HG03066 (cell line): ENCODE measurements at regions not wholly inside any gene's neighbourhood (a gene's known extent, or its start where the extent isn't known, plus 50 kb on each side); places are given as distances from the start of the nearest gene placed in this dataset.
"Not testable (repeated sequence)": the region's sequence is repeated elsewhere in the genome, so short reads cannot be mapped to it uniquely, and the experiment has no call there.

Experiments
- ATAC-seq: cut with Tn5 transposase; IDR thresholded peaks from one replicate; pipeline ENCODE4 v1.9.1; 2021; ENCODE audit warnings: low read depth; ENCODE audit not compliant: unreplicated experiment

DNA sequence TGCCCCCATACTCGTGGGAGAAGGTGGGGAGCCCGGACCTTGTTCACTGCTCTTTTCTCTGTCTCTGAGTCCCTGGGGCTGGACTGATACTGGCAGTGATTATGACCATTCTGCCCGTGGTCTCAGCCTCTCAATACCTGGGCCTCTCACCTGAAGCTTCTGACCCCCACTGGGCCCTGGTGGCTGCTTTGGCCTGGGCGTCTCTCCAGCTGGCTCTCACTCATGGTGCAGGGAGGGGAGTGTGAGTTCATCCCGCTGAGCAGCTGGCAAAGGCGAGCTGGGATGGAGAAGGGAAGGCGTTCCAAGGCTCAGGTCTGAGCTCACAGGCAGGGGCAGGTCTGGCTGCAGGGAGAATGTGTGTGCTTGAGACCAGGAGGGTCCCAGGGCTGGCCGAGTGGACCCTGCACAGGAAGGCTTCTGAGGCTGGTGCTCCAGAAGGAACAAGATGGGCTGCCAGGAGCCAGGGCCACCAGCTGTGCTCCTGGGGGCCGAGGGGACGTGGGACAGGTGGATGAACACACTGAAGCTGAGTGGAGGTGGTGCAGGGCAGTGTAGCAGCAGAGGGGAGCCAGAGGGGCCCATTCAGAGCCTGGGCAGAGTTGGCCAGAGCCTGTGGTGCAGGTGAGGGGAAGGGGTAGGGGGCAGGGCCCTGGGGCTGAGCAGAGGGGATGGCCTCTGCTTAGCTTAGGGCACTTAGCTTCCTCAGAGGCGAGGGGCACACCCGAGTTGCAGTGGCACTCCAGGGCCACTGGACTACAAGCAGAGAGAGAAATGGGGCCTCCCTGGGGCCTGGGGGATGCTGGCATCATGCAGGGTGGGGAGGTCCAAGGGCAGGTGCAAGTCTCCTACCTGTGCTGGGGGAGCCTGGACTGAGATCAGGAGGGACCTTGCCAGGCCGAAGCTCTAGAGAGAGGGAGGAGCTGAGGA is 122.5 kb downstream of the TMEM121 start:
- ATAC-seq, result not testable (repeated sequence)

DNA sequence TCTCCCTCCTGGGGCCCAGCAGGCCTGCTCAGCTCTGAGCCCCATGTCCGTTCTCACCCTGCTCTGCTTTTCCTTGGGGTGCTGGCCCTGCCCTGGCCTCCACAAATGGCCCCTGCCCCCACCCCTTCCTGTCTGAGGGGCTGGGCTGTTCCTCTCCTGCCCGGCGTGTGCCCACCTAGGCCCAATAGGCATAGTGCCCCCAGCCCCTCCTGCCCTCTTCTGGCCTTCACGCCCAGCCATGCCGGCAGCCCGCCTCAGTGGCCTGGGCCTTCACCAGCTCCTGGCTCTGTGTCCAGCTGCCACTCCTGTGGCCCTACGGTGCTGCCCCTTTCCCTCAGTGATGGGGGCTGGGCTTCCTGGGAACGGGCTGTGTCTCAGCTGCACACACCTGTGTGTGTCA is 125.9 kb downstream of the TMEM121 start:
- not testable (repeated sequence) for ATAC-seq

GRCh38 chr14:105653921-105654320 is 127.5 kb downstream of the TMEM121 start:
- ATAC-seq, result not testable (repeated sequence)

GRCh38 chr14:105659255-105659654 is 132.9 kb downstream of the TMEM121 start:
- ATAC-seq, result not testable (repeated sequence)

- no peak for ATAC-seq
Observed at GRCh38 chr14:105659935-105660527, 133.6 kb downstream of the TMEM121 start.

DNA sequence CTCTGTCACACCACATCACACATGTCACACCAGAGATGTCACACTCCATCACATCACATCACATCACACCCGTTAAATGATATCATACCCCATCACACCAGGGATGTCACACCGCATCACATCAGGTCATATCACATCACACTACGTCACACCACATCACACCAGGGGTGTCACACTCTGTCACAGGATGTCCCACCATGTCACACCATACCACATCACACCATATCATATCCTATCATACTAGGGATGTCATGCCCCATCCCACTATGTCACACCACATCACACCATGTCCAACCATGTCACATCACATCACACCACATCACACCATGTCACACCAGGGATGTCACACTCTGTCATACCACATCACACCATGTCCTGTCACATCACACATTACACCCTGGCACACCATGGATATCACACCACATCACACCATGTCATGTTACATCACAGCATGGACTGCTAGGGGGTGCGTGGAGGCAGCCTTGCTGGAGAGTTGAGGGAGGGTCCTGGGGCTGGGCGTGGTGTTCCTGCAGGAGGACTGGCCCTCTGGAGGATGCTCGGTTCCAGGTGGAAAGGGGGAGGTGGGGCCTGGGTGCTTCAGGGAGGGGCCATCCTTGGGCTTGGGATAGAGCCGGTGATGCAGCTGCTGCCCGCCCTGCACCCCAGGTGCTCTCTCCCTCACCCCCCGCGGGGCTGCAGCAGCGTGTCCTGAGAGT is 134.6 kb downstream of the TMEM121 start:
- no peak for ATAC-seq

GRCh38 chr14:105662043-105662442 is 135.7 kb downstream of the TMEM121 start:
- ATAC-seq, result not testable (repeated sequence)

- not testable (repeated sequence) for ATAC-seq
Observed at GRCh38 chr14:105662592-105662991, 136.2 kb downstream of the TMEM121 start.

DNA sequence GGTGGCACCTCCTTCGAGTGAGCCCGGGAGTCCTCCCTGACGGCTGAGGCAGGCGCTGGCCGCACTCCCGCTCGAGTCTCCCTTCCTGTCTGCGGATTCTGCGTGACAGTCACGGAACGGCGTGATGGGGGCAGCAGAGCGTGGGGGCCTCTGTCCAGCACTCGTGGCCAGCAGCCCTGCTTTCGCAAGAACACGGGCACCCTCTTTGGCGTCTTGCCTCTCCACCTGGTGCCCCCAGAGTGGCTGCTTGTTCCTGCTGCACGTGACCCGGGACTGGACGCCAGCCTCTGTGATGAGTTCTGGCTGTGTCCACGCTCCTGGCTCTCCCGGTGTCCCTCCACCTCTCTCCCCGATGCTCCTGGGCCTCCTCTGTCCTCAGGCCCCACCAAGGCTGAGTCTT is 136.9 kb downstream of the TMEM121 start:
- ATAC-seq, result not testable (repeated sequence)

DNA sequence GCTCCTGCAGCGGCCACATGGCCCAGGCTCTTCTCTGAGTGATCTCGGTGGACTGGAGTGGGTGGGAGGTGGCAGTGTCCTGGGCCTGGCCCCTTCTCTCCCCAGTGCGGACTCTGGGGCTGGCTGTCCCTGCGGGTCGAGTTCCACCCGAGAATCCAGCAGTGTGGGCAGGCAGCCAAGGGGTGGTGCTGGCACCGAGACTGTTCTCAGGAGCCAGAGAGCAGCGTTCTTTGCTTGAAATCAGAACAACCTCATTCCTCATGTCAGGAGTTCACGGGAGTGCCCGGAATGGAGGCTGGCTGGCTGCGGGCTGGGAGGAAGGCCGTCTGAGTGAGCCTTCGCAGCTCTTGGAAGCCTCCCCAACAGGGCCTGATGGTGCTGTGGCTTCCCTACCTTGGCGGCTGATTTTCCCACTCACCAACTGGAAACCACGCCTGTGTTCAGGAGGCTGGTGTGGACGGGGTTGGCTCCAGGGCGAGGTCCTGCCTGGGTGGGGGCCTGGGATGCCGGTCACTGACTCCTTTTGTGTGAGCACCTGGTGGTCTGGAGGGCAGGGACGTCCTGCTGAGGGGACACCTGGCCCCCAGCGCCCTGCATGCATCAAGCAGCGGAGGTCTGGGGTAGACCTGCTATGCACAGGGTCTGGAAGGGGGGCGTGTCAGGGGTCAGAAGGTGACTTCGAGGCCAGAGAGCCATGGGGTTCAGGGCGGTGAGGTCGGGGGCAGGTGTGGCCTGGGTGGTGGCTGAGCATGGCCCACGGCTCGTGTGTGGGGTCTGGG is 137.6 kb downstream of the TMEM121 start:
- ATAC-seq, result not testable (repeated sequence)

GRCh38 chr14:105664691-105665090 is 138.3 kb downstream of the TMEM121 start:
- no peak for ATAC-seq

DNA sequence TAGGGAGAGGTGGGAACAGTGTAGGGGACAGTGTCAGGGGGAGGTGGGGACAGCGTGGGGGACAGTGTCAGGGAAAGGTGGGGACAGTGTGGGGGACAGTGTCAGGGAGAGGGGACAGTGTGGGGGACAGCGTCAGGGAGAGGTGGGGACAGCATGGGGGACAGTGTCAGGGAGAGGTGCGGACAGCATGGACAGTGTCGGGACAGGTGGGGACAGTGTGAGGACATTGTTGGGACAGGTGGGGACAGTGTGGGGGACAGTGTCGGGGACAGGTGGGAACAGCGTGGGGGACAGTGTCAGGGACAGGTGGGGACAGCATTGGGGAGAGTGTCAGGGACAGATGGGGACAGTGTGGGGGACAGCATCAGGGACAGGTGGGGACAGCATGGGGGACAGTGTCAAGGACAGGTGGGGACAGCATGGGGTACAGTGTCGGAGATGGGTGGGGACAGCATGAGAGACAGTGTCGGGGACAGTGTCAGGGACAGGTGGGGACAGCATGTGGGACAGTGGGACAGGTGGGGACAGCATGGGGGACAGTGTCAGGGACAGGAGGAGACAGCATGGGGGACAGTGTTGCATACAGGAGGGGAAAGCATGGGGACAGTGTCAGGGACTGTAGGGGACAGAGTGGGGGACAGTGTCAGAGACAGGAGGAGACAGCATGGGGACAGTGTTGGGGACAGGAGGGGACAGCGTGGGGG is 139.0 kb downstream of the TMEM121 start:
- no peak for ATAC-seq

GRCh38 chr14:105665951-105666277 is 139.5 kb downstream of the TMEM121 start:
- ATAC-seq, result no peak

GRCh38 chr14:105666420-105666819 is 140.0 kb downstream of the TMEM121 start:
- no peak for ATAC-seq

- not testable (repeated sequence) for ATAC-seq
Observed at GRCh38 chr14:105666991-105667662, 140.7 kb downstream of the TMEM121 start.

DNA sequence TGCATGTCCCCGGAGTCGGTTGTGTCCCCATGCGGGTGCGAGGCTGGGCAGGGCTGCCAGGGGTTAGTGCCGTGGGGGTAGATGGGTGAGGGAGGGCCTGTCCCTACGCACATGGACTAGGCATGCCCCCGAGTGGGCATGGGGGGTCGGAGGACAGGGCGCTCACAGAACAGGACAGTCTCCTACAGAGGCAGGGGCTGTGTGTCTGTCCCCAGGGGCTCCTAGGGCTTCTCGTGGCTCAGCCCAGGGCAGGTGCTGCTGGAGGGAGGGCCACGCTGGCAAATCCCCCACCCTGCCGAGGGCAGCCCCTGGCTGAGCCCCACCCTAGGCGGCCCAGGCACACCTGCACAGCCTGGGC is 141.3 kb downstream of the TMEM121 start:
- not testable (repeated sequence) for ATAC-seq

- ATAC-seq, result not testable (repeated sequence)
Observed at GRCh38 chr14:105668021-105668420, 141.6 kb downstream of the TMEM121 start.

DNA sequence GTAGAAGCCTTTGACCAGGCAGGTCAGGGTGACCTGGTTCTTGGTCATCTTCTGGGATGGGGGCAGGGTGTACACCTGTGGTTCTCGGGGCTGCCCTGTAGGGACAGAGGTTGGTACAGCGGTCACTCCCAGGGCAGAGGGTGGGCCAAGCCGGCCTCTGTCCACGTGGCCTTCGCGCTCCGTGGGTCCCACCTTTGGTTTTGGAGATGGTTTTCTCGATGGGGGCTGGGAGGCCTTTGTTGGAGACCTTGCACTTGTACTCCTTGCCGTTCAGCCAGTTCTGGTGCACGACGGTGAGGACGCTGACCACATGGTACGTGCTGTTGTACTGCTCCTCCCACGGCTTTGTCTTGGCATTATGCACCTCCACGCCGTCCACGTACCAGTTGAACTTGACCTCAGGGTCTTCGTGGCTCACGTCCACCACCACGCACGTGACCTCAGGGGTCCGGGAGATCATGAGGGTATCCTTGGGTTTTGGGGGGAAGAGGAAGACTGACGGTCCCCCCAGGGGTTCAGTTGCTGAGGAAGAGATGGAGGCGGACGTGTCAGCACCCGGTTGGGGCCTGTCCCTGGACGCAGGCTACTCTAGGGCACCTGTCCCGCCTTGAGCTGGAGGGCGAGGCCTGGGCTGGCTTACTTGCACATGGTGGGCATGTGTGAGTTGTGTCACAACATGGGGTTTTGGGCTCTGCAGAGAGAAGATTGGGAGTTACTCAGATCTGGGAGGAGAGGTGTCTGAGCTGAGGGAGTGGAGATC is 142.3 kb downstream of the TMEM121 start:
- not testable (repeated sequence) for ATAC-seq

DNA sequence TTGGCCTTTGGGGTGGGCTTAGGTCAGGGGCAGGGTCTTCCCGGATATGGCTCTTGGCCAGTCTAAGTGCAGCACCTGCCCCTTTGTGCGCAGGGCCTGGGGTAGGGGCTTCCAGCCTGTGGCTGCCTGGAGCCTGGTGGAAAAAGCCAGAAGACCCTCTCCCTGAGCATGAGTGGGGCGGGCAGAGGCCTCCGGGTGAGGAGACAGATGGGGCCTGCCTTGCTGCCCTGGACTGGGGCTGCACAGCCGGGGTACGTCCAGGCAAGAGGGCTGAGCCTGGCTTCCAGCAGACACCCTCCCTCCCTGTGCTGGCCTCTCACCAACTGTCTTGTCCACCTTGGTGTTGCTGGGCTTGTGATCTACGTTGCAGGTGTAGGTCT is 142.8 kb downstream of the TMEM121 start:
- not testable (repeated sequence) for ATAC-seq
